Body of pancreas (tissue), 4 donors: ENCODE measurements at regions not wholly inside any gene's neighbourhood (a gene's known extent, or its start where the extent isn't known, plus 50 kb on each side); places are given as distances from the start of the nearest gene placed in this dataset.

ENCODE experiments used
- CTCF ChIP-seq, 7 experiments: fragments of 450-650 bp in 4 of 7; fragments of 200-600 bp in 3 of 7; sonication (generic) in 3 of 7; IDR thresholded peaks; one replicate each; pipeline ENCODE4 v1.5.1; 2016 to 2019; ENCODE audit warnings: antibody characterized with exemption in 7 of 7
- POLR2A ChIP-seq, 3 donors: fragments of 450-650 bp; IDR thresholded peaks; one replicate each; pipeline ENCODE4 v1.6.1; 2016; ENCODE audit warnings: antibody characterized with exemption in 3 of 3, mild to moderate bottlenecking in 2 of 3

- no peak for TF ChIP-seq CTCF (IDR thresholded peaks at IDR 0.05)
- TF ChIP-seq POLR2A (IDR thresholded peaks at IDR 0.05): no peak
Observed at GRCh38 chr14:97692084-97692483, 894.9 kb downstream of the VRK1 start.
